BJ (cell line): ENCODE measurements at regions not wholly inside any gene's neighbourhood (a gene's known extent, or its start where the extent isn't known, plus 50 kb on each side); places are given as distances from the start of the nearest gene placed in this dataset.

ENCODE experiments used
- CTCF ChIA-PET: fragments of 350-600 bp; formaldehyde crosslinking; extraction: SDS; loops from one replicate; lab custom pipeline; 2021; ENCODE audit warnings: antibody characterized with exemption, inconsistent platforms; lab: Yijun Ruan, JAX
- POLR2A ChIA-PET: fragments of 300-600 bp; sonication (Branson Sonifier 250); formaldehyde crosslinking; extraction: SDS; loops from one replicate; lab custom pipeline; 2021; ENCODE audit warnings: antibody characterized with exemption; lab: Charles Lee
- DNase-seq: peaks from one replicate; pipeline ENCODE4 v3.0.0-alpha.2; 2011; ENCODE audit warnings: low read depth
- H3K27me3 ChIP-seq: 2 replicates; pipeline ENCODE4 v1.6.0; 2011; ENCODE audit warnings: low read length; ENCODE audit not compliant: control insufficient read depth, insufficient read depth
- H3K36me3 ChIP-seq: 2 replicates; pipeline ENCODE4 v1.5.1; 2011; ENCODE audit warnings: low read length; ENCODE audit not compliant: control insufficient read depth, insufficient read depth
- H3K4me3 ChIP-seq: 2 replicates; pipeline ENCODE4 v1.5.1; 2011; ENCODE audit warnings: low read depth, mild to moderate bottlenecking, control low read depth, low read length
- TF ChIP-seq, protein P1 (sequence below): IDR thresholded peaks from 2 replicates; pipeline ENCODE4 v1.5.1; 2011; ENCODE audit warnings: low read depth, mild to moderate bottlenecking, control low read depth, inconsistent platforms, low read length, moderate library complexity; ENCODE audit not compliant: insufficient read depth

DNA sequence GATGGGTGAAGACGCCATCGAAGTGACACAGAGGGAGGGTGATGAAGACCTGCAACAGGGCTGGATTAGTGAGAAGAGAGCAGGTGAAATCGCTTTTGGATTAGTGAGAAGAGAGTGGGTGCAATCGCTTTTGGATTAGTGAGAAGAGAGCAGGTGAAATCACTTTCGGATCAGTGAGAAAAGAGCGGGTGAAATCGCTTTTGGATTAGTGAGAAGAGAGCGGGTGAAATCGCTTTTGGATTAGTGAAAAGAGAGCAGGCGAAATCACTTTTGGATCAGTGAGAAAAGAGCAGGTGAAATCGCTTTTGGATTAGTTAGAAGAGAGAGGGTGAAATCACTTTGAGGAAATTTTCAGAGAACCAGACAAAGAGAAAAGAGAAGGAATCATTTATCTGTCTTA is 67.2 kb upstream of the TRIO start:
- no peak for DNase-seq
- no peaks in the 10 kb centered on the region for H3K36me3 ChIP-seq
- TF ChIP-seq, protein P1, sequence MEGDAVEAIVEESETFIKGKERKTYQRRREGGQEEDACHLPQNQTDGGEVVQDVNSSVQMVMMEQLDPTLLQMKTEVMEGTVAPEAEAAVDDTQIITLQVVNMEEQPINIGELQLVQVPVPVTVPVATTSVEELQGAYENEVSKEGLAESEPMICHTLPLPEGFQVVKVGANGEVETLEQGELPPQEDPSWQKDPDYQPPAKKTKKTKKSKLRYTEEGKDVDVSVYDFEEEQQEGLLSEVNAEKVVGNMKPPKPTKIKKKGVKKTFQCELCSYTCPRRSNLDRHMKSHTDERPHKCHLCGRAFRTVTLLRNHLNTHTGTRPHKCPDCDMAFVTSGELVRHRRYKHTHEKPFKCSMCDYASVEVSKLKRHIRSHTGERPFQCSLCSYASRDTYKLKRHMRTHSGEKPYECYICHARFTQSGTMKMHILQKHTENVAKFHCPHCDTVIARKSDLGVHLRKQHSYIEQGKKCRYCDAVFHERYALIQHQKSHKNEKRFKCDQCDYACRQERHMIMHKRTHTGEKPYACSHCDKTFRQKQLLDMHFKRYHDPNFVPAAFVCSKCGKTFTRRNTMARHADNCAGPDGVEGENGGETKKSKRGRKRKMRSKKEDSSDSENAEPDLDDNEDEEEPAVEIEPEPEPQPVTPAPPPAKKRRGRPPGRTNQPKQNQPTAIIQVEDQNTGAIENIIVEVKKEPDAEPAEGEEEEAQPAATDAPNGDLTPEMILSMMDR, result no peak
- no peak overlapping the region for H3K4me3 ChIP-seq
- CTCF ChIA-PET, result interaction anchor here (1.0 kb wide), 1 partner anchor 11 kb away, joined by 4 read pairs; no protein-coding TSS in a partner anchor
- H3K27me3 ChIP-seq, result no peaks in the 10 kb centered on the region
- POLR2A ChIA-PET, result no interaction called here

DNA sequence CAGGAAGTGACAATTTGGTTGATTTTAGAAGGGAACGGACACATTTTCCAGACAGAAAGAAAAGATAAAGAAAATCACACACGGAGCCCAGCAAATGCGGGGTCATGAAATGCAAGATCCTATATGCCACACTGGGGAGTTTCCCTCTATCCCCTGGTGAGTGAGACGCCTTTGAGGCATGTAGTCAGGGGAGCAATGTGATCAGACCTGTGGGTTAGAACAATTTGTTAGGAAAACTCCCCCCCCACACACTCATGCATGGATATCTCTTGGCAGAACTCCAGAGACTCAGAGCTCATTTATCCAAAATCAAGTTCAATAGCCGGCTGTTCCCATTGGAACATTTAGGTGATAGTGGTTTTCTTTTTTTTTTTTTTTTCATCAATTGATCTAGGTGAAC is 71.7 kb upstream of the TRIO start:
- TF ChIP-seq, protein P1, result no peak
- no peaks in the 10 kb centered on the region for H3K36me3 ChIP-seq
- no peak for DNase-seq
- CTCF ChIA-PET, result interaction anchor here (0.8 to 0.9 kb wide), 2 partner anchors 9 to 17 kb away, joined by 4 read pairs; no protein-coding TSS in a partner anchor
- POLR2A ChIA-PET, result interaction anchor here (0.6 kb wide), 1 partner anchor 46 kb away, joined by 3 read pairs; no protein-coding TSS in a partner anchor
- no peaks in the 10 kb centered on the region for H3K27me3 ChIP-seq
- no peak overlapping the region for H3K4me3 ChIP-seq

DNA sequence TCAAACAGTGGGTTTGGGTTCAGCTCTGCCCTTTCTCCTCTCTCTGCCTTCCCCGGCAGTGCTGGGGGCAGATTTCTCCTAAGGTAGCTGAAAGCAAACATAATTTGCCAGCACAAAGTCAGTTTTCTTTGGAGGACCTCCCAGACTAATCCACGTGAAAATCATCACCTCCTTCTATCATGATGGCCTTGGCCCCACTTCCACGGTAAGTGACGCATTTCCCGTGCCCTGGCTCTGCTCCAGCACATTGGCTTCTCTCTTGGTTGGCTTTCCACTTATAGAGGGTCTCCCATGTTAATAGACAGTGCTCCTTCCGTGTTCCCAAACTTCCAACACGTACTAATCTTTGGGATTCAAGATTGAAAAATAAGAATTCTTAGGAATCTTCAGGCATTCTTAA is 74.1 kb upstream of the TRIO start:
- H3K4me3 ChIP-seq, result no peak overlapping the region
- H3K36me3 ChIP-seq, result no peaks in the 10 kb centered on the region
- ChIA-PET CTCF (interaction anchor here (1.0 to 1.3 kb wide), 2 partner anchors 9 to 29 kb away, joined by 3 to 4 read pairs; no protein-coding TSS in a partner anchor), POLR2A (no interaction called here)
- TF ChIP-seq, protein P1, result no peak
- no peak for DNase-seq
- H3K27me3 ChIP-seq, result no peaks in the 10 kb centered on the region

DNA sequence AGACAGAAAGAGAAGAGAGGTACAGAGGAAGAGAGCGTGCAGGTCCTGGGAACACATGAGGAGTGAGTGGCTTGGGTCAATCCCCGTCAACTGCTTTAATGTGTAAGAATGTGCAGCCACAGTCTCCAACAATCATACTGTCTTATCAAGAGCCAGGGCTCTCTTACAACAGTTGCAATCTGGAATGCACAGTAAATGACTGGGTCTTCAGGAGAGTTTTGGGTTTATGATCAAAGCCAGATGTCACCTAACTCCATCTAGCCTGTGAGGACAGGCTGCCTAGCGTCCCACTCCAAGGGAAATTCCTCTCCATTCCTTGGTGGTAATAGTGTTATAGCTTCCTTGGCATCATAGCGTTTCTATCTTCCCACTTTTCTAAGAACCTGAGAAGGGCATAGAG is 75.0 kb upstream of the TRIO start:
- TF ChIP-seq, protein P1, result no peak
- CTCF ChIA-PET, result interaction anchor here (1.3 kb wide), 1 partner anchor 10 kb away, joined by 4 read pairs; no protein-coding TSS in a partner anchor
- DNase-seq, result no peak
- no peaks in the 10 kb centered on the region for H3K36me3 ChIP-seq
- POLR2A ChIA-PET, result no interaction called here
- no peak overlapping the region for H3K4me3 ChIP-seq
- H3K27me3 ChIP-seq, result no peaks in the 10 kb centered on the region

DNA sequence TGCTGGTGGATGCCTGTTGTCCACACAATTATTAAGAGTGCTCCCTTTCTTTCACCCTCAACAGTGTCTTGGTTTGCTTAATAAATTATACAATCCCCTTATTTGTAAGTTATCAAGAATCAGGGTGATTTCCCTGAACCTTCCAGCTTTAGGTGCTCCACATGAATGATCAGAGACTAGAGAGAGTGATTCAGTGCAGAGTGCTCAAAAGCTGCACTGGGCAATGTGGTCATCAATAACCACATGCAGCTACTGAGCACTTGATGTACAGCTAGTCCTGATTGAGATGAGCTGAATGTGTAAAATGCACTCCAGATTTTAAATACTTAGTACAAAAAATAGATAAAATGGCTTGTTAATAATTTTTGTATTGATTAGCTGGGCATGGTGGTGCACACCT is 76.8 kb upstream of the TRIO start:
- TF ChIP-seq, protein P1, result no peak
- Histone ChIP-seq H3K36me3 (no peaks in the 10 kb centered on the region), H3K4me3 (no peak overlapping the region), H3K27me3 (no peaks in the 10 kb centered on the region)
- ChIA-PET CTCF (interaction anchor here (1.7 kb wide), 1 partner anchor 44 kb away, joined by 4 read pairs; no protein-coding TSS in a partner anchor), POLR2A (no interaction called here)
- DNase-seq, result no peak
